ENCODE measurements at regions not wholly inside any gene's neighbourhood (a gene's known extent, or its start where the extent isn't known, plus 50 kb on each side); places are given as distances from the start of the nearest gene placed in this dataset.
A peak's percentile ranks its signal among the peaks of the same experiment; 100 is the strongest.

DNA sequence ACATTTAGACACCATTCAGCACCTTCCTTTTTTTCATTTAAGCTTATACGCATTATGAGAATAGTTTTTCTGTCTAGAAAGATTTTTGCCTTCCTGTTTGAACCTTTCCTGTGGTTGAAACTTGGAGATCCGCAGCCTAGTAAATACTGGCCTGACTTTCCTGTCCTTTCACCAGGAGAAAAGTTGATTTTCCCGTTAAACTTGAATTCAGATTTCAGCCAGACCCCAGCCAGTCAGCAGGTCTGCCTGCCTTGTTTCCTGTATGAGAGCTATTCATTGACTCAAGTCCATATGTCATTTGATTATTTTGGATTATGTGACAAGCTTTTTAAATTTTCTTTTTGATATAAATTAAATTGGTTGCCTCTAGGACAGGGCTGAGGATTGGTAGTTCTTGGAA, 71.5 kb downstream of the EVX1 start:
- Histone ChIP-seq H3K27me3 (ENCODE audit: insufficient read depth, low read length, poor library complexity) (no peaks in the 10 kb centered on the region), H2BK15ac (replicated peaks; ENCODE audit: low read depth) (no peak overlapping the region), H4K5ac (ENCODE audit: low read length) (no peak overlapping the region), H3K9ac (ENCODE audit: low read length) (no peak overlapping the region), H3K79me1 (ENCODE audit: low read length) (no peaks in the 10 kb centered on the region), H3K36me3 (ENCODE audit: control insufficient read depth, insufficient read depth, low read length) (no peaks in the 10 kb centered on the region), H3K4ac (ENCODE audit: low read depth, low read length) (no peak overlapping the region), H3K23ac (ENCODE audit: low read length) (no peak overlapping the region), H3K56ac (ENCODE audit: low read length) (no peak overlapping the region), H3K4me3 (ENCODE audit: low read length) (no peak overlapping the region), H3K4me2 (ENCODE audit: low read length) (no peak overlapping the region), H3K27ac (ENCODE audit: low read depth, low read length) (no peak overlapping the region), H3K18ac (ENCODE audit: low read length) (no peak overlapping the region), H2BK120ac (ENCODE audit: low read depth, low read length) (no peak overlapping the region), H3K79me2 (ENCODE audit: control insufficient read depth, insufficient read depth, low read length) (no peaks in the 10 kb centered on the region), H3K4me1 (ENCODE audit: control insufficient read depth, low read depth, low read length) (no peaks in the 10 kb centered on the region), H4K8ac (ENCODE audit: low read depth, low read length) (no peak overlapping the region), H2AK5ac (ENCODE audit: low read length) (no peak overlapping the region), H2BK5ac (ENCODE audit: low read length) (no peak overlapping the region)
- WGBS (ENCODE audit: extremely low coverage, insufficient coverage, low lambda C conversion rate) = no CpG with 5 or more reads among the region's 3 CpGs
- DNase-seq = no peak

GRCh38 chr7:27315066-27315465, 72.5 kb downstream of the EVX1 start:
- DNase-seq = no peak
- Histone ChIP-seq H3K56ac (ENCODE audit: low read length) (no peak overlapping the region), H2BK15ac (replicated peaks; ENCODE audit: low read depth) (no peak overlapping the region), H3K79me2 (ENCODE audit: control insufficient read depth, insufficient read depth, low read length) (no peaks in the 10 kb centered on the region), H2BK120ac (ENCODE audit: low read depth, low read length) (no peak overlapping the region), H3K27ac (ENCODE audit: low read depth, low read length) (no peak overlapping the region), H4K8ac (ENCODE audit: low read depth, low read length) (no peak overlapping the region), H3K9ac (ENCODE audit: low read length) (no peak overlapping the region), H3K36me3 (ENCODE audit: control insufficient read depth, insufficient read depth, low read length) (no peaks in the 10 kb centered on the region), H3K4me1 (ENCODE audit: control insufficient read depth, low read depth, low read length) (no peaks in the 10 kb centered on the region), H3K18ac (ENCODE audit: low read length) (no peak overlapping the region), H3K4ac (ENCODE audit: low read depth, low read length) (no peak overlapping the region), H3K27me3 (ENCODE audit: insufficient read depth, low read length, poor library complexity) (no peaks in the 10 kb centered on the region), H3K23ac (ENCODE audit: low read length) (no peak overlapping the region), H3K79me1 (ENCODE audit: low read length) (no peaks in the 10 kb centered on the region), H3K4me3 (ENCODE audit: low read length) (no peak overlapping the region), H3K4me2 (ENCODE audit: low read length) (no peak overlapping the region), H4K5ac (ENCODE audit: low read length) (no peak overlapping the region), H2BK5ac (ENCODE audit: low read length) (no peak overlapping the region), H2AK5ac (ENCODE audit: low read length) (no peak overlapping the region)
- WGBS (ENCODE audit: extremely low coverage, insufficient coverage, low lambda C conversion rate) = no CpG with 5 or more reads among the region's 5 CpGs

GRCh38 chr7:27316311-27316710, 73.7 kb downstream of the EVX1 start:
- Histone ChIP-seq H2BK5ac (ENCODE audit: low read length) (no peak overlapping the region), H3K18ac (ENCODE audit: low read length) (no peak overlapping the region), H4K8ac (ENCODE audit: low read depth, low read length) (no peak overlapping the region), H2AK5ac (ENCODE audit: low read length) (no peak overlapping the region), H3K79me1 (ENCODE audit: low read length) (no peaks in the 10 kb centered on the region), H3K79me2 (ENCODE audit: control insufficient read depth, insufficient read depth, low read length) (no peaks in the 10 kb centered on the region), H3K4me3 (ENCODE audit: low read length) (no peak overlapping the region), H3K4me2 (ENCODE audit: low read length) (no peak overlapping the region), H3K9ac (ENCODE audit: low read length) (no peak overlapping the region), H3K27me3 (ENCODE audit: insufficient read depth, low read length, poor library complexity) (no peaks in the 10 kb centered on the region), H2BK120ac (ENCODE audit: low read depth, low read length) (no peak overlapping the region), H2BK15ac (replicated peaks; ENCODE audit: low read depth) (no peak overlapping the region), H4K5ac (ENCODE audit: low read length) (no peak overlapping the region), H3K23ac (ENCODE audit: low read length) (no peak overlapping the region), H3K56ac (ENCODE audit: low read length) (no peak overlapping the region), H3K4ac (ENCODE audit: low read depth, low read length) (no peak overlapping the region), H3K4me1 (ENCODE audit: control insufficient read depth, low read depth, low read length) (no peaks in the 10 kb centered on the region), H3K36me3 (ENCODE audit: control insufficient read depth, insufficient read depth, low read length) (no peaks in the 10 kb centered on the region), H3K27ac (ENCODE audit: low read depth, low read length) (no peak overlapping the region)
- no peak for DNase-seq
- no CpG with 5 or more reads among the region's 3 CpGs for WGBS (ENCODE audit: extremely low coverage, insufficient coverage, low lambda C conversion rate)

DNA sequence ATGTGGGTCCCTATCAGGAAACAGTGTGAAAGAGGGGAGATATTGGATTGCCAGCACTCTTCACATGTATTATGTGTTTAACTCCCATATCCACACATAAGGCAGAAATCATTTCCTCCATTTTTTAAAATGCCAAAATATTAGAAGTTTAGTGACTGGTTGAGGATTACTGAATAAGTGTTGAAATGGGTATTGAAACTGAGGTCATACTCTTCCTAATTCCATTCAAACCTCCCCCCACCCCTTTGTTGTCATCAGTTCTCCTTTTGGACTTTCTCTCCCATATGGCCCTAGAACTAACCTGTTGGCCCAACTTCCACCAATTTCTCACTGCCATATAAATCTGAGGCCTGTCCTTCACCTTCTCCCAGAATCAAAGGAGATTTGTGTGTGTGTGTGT, 81.6 kb downstream of the EVX1 start:
- no peak overlapping the region for H2AK5ac ChIP-seq (ENCODE audit: low read length)

DNA sequence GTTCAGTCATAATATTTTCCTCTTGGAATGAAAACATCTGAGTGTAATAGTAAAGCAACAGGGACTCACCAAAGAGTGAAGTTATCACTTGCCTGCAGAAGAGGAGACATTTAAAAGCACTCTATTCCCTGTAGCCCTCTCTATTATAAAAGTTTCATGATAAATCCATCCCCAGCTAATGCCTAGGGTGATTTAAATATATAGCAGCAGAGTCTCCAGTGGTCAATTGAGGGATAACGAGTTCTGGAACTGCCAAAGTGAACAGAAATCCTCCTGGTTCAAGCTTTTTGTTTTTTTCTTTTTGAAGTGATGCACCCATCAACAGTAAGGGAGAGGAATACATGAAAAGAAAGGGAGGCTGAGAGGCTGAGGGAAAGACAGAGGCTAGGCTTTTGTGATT, 87.3 kb downstream of the EVX1 start:
- H3K4me3 ChIP-seq (ENCODE audit: low read length) = no peak overlapping the region
- H3K36me3 ChIP-seq (ENCODE audit: control insufficient read depth, insufficient read depth, low read length) = no peaks in the 10 kb centered on the region
- no peak overlapping the region for H3K9ac ChIP-seq (ENCODE audit: low read length)
- no peak overlapping the region for H3K56ac ChIP-seq (ENCODE audit: low read length)
- WGBS (ENCODE audit: extremely low coverage, insufficient coverage, low lambda C conversion rate) = no CpG with 5 or more reads among the region's 1 CpG
- no peak overlapping the region for H3K27ac ChIP-seq (ENCODE audit: low read depth, low read length)
- no peak overlapping the region for H3K18ac ChIP-seq (ENCODE audit: low read length)
- no peak overlapping the region for H2BK120ac ChIP-seq (ENCODE audit: low read depth, low read length)
- H2BK15ac ChIP-seq (replicated peaks; ENCODE audit: low read depth) = no peak overlapping the region
- no peaks in the 10 kb centered on the region for H3K4me1 ChIP-seq (ENCODE audit: control insufficient read depth, low read depth, low read length)
- no peaks in the 10 kb centered on the region for H3K79me2 ChIP-seq (ENCODE audit: control insufficient read depth, insufficient read depth, low read length)
- no peaks in the 10 kb centered on the region for H3K79me1 ChIP-seq (ENCODE audit: low read length)
- no peak for DNase-seq
- H4K8ac ChIP-seq (ENCODE audit: low read depth, low read length) = no peak overlapping the region
- H3K23ac ChIP-seq (ENCODE audit: low read length) = no peak overlapping the region
- H2BK5ac ChIP-seq (ENCODE audit: low read length) = no peak overlapping the region
- H3K4me2 ChIP-seq (ENCODE audit: low read length) = no peak overlapping the region
- H3K4ac ChIP-seq (ENCODE audit: low read depth, low read length) = no peak overlapping the region
- H2AK5ac ChIP-seq (ENCODE audit: low read length) = no peak overlapping the region
- H4K5ac ChIP-seq (ENCODE audit: low read length) = no peak overlapping the region
- no peaks in the 10 kb centered on the region for H3K27me3 ChIP-seq (ENCODE audit: insufficient read depth, low read length, poor library complexity)

More for the DNA sequence above, 81.6 kb downstream of the EVX1 start:
- Histone ChIP-seq H3K79me2 (ENCODE audit: control insufficient read depth, insufficient read depth, low read length) (no peaks in the 10 kb centered on the region), H3K23ac (ENCODE audit: low read length) (no peak overlapping the region), H3K27ac (ENCODE audit: low read depth, low read length) (no peak overlapping the region), H2BK15ac (replicated peaks; ENCODE audit: low read depth) (no peak overlapping the region), H3K79me1 (ENCODE audit: low read length) (no peaks in the 10 kb centered on the region), H3K4me1 (ENCODE audit: control insufficient read depth, low read depth, low read length) (no peaks in the 10 kb centered on the region), H3K4ac (ENCODE audit: low read depth, low read length) (no peak overlapping the region), H2BK5ac (ENCODE audit: low read length) (no peak overlapping the region), H4K8ac (ENCODE audit: low read depth, low read length) (no peak overlapping the region), H3K36me3 (ENCODE audit: control insufficient read depth, insufficient read depth, low read length) (no peaks in the 10 kb centered on the region), H3K27me3 (ENCODE audit: insufficient read depth, low read length, poor library complexity) (no peaks in the 10 kb centered on the region), H3K4me2 (ENCODE audit: low read length) (no peak overlapping the region), H2BK120ac (ENCODE audit: low read depth, low read length) (no peak overlapping the region), H3K4me3 (ENCODE audit: low read length) (no peak overlapping the region), H3K18ac (ENCODE audit: low read length) (no peak overlapping the region), H3K56ac (ENCODE audit: low read length) (no peak overlapping the region), H4K5ac (ENCODE audit: low read length) (no peak overlapping the region), H3K9ac (ENCODE audit: low read length) (no peak overlapping the region)
- no peak for DNase-seq

GRCh38 chr7:27339478-27339877, 96.9 kb downstream of the EVX1 start:
- H4K5ac ChIP-seq (ENCODE audit: low read length) = no peak overlapping the region
- H2BK15ac ChIP-seq (replicated peaks; ENCODE audit: low read depth) = no peak overlapping the region
- H3K4ac ChIP-seq (ENCODE audit: low read depth, low read length) = no peak overlapping the region
- H3K56ac ChIP-seq (ENCODE audit: low read length) = no peak overlapping the region
- no peak overlapping the region for H2BK120ac ChIP-seq (ENCODE audit: low read depth, low read length)
- no CpG with 5 or more reads among the region's 2 CpGs for WGBS (ENCODE audit: extremely low coverage, insufficient coverage, low lambda C conversion rate)
- H3K27ac ChIP-seq (ENCODE audit: low read depth, low read length) = no peak overlapping the region
- DNase-seq = peak; percentile 12
- H3K27me3 ChIP-seq (ENCODE audit: insufficient read depth, low read length, poor library complexity) = no peaks in the 10 kb centered on the region
- no peak overlapping the region for H3K4me3 ChIP-seq (ENCODE audit: low read length)
- no peak overlapping the region for H2AK5ac ChIP-seq (ENCODE audit: low read length)
- H3K79me2 ChIP-seq (ENCODE audit: control insufficient read depth, insufficient read depth, low read length) = no peaks in the 10 kb centered on the region
- H3K4me2 ChIP-seq (ENCODE audit: low read length) = no peak overlapping the region
- no peak overlapping the region for H4K8ac ChIP-seq (ENCODE audit: low read depth, low read length)
- no peaks in the 10 kb centered on the region for H3K4me1 ChIP-seq (ENCODE audit: control insufficient read depth, low read depth, low read length)
- no peak overlapping the region for H3K23ac ChIP-seq (ENCODE audit: low read length)
- H3K36me3 ChIP-seq (ENCODE audit: control insufficient read depth, insufficient read depth, low read length) = no peaks in the 10 kb centered on the region
- H3K79me1 ChIP-seq (ENCODE audit: low read length) = no peaks in the 10 kb centered on the region
- H3K9ac ChIP-seq (ENCODE audit: low read length) = no peak overlapping the region
- no peak overlapping the region for H2BK5ac ChIP-seq (ENCODE audit: low read length)
- no peak overlapping the region for H3K18ac ChIP-seq (ENCODE audit: low read length)
